Stromal cell of bone marrow (primary cell): ENCODE measurements at regions not wholly inside any gene's neighbourhood (a gene's known extent, or its start where the extent isn't known, plus 50 kb on each side); places are given as distances from the start of the nearest gene placed in this dataset.
"Not testable (repeated sequence)": the region's sequence is repeated elsewhere in the genome, so short reads cannot be mapped to it uniquely, and the experiment has no call there.

Source experiments
- DNase-seq: peaks from one replicate; pipeline ENCODE4 v3.0.0-alpha.2; 2012; ENCODE audit warnings: low read depth

- DNase-seq, result peak; percentile 13
These were observed 84.6 kb upstream of the ADRB2 start for GRCh38 chr5:148741766-148742165.

- not testable (repeated sequence) for DNase-seq
These were observed 82.0 kb upstream of the ADRB2 start for GRCh38 chr5:148744380-148744779.

- DNase-seq, result no peak
These were observed 79.4 kb upstream of the ADRB2 start for GRCh38 chr5:148746826-148747535.

DNA sequence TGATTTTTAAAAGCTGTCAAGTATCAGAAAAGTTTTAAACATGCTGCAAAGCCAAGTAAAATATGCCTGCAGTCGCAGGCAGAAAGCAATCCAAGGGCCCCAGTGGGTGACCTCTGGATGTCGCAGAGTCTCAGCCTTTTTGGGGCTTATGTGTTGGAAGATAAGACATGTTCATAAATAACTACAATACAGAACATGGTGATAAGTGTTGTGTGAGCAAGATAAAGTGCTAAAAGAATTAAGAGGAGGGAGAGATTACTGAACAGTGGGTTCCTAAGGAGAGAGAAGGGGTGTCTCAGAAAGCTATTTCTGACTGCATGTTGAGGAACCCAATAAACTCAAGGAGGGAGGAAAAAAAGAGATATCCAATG is 78.9 kb upstream of the ADRB2 start:
- DNase-seq, result no peak

DNA sequence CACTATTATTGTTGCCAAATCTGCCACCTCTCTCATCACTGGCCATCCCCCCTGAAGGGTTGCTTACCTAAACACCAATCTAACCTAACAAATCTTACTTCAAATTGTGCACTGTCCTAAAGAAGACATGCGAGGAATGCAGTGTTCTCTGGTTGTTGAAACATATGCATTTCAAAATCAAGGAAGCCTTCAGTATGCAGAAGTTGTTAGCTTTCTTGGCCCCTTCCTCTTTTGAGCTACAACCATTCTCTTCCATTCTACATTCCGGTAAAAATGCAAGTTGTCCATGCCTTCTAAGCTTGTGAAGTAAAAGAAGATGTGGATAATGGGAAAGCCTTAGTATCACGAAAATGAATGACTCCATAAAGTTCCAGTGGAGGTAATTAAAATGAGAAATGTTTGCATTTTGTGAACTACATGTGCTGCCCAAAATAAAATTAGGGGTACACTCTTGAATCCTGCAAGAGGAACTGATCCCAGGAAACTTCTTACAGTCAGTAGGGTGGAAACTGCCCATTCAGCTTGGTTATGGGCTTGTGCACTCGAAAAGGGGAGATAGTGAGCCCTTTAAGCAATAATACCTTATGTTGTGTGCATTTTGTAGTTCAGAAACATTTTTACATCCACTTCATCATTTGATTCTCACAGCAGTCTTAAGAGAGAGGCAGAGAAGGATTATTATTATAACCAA is 77.6 kb upstream of the ADRB2 start:
- DNase-seq, result no peak

DNA sequence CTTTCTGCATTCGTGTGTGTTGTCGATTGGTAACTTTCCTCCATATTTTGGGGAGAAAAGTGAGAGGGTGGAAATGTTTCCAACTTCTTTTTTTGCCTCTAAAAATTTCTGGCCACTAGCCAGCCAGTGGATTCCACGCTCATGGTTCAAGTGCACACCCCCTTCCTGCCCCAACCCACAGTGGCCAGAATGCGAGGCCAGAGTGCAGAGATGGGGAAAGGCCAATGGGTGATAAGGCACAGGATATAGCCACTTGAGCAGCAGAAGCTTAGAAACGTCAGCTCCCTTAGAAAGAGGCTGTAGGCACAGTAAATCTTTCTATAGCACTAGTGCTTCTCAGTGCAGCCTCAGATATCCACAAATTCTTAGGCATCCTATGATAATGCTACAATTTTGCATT is 75.8 kb upstream of the ADRB2 start:
- no peak for DNase-seq

DNA sequence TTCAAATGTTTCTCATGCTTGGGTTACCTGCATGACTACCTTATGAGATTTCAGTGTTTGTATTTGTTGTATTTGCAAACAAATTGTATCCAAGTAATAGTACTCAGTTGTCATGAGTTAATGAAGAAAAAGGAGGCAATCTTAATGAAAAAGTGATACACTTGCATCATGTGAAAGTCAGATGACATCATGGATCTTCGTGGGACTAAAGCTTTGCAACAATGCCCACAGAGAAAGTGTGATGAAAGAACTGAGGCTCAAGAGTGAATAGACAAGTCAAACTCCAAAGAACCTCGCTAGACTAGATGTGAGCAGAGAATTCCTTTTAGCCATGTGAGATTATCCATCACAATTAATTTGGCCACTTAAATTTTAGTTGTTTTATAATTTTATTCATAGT is 75.4 kb upstream of the ADRB2 start:
- DNase-seq, result no peak

- DNase-seq, result not testable (repeated sequence)
These were observed 74.0 kb upstream of the ADRB2 start for GRCh38 chr5:148752375-148752774.

- no peak for DNase-seq
These were observed 67.3 kb upstream of the ADRB2 start for GRCh38 chr5:148759101-148759500.

- DNase-seq, result no peak
These were observed 65.3 kb upstream of the ADRB2 start for GRCh38 chr5:148760945-148761638.

- DNase-seq, result no peak
These were observed 62.4 kb upstream of the ADRB2 start for GRCh38 chr5:148763996-148764395.

- DNase-seq, result no peak
These were observed 61.4 kb upstream of the ADRB2 start for GRCh38 chr5:148765061-148765460.

GRCh38 chr5:148768806-148769415 is 57.5 kb upstream of the ADRB2 start:
- DNase-seq, result no peak

GRCh38 chr5:148769941-148770340 is 56.5 kb upstream of the ADRB2 start:
- DNase-seq, result no peak

GRCh38 chr5:148774313-148774712 is 52.1 kb upstream of the ADRB2 start:
- DNase-seq, result no peak

DNA sequence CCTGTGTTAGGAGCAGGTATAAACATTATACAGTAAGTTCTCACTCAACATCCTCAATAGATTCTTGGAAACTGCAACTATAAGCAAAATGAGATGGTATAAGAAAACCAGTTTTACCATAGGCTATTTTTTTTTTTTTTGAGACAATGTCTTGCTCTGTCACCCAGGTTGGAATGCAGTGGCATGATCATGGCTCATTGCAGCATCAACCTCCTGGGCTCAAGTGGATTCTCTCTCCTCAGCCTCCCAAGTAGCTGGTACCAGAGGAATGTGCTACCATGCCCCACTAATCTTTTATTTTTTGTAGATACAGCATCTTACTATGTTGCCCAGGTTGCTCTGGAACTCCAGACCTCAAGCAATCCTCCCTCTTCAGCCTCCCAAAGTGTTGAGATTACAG is 50.1 kb upstream of the ADRB2 start:
- DNase-seq, result no peak
